Small intestine (tissue), 7 donors: ENCODE measurements at regions not wholly inside any gene's neighbourhood (a gene's known extent, or its start where the extent isn't known, plus 50 kb on each side); places are given as distances from the start of the nearest gene placed in this dataset.

Experiments
- DNase-seq, 2 donors: peaks; one replicate each; pipeline versions ENCODE4 v3.0.0 to v3.0.0-alpha.2; 2013
- FAIRE-seq: peaks from 2 replicates; lab custom pipeline; 2012; peaks lifted over from hg19 to GRCh38; lab: Jason Lieb, UNC
- H3K27ac ChIP-seq, 3 donors: one replicate each; pipeline ENCODE4 v1.5.1; 2013; ENCODE audit warnings: low read length in 2 of 3, mild to moderate bottlenecking in 2 of 3, control low read depth in 1 of 3, inconsistent platforms in 1 of 3, low read depth in 1 of 3, moderate library complexity in 1 of 3
- H3K27me3 ChIP-seq, 3 donors: one replicate each; pipeline ENCODE4 v1.6.1; 2013; ENCODE audit warnings: low read length in 3 of 3, inconsistent platforms in 1 of 3; ENCODE audit not compliant: control insufficient read depth in 3 of 3, insufficient read depth in 3 of 3
- H3K36me3 ChIP-seq, 3 donors: one replicate each; pipeline ENCODE4 v1.6.1; 2013; ENCODE audit warnings: low read length in 3 of 3, inconsistent platforms in 1 of 3, low read depth in 1 of 3, mild to moderate bottlenecking in 1 of 3, moderate library complexity in 1 of 3; ENCODE audit not compliant: control insufficient read depth in 3 of 3, insufficient read depth in 2 of 3
- H3K4me1 ChIP-seq, 3 donors: one replicate each; pipeline ENCODE4 v1.6.1; 2013; ENCODE audit warnings: low read length in 2 of 3, inconsistent platforms in 1 of 3, low read depth in 1 of 3, mild to moderate bottlenecking in 1 of 3, moderate library complexity in 1 of 3; ENCODE audit not compliant: control insufficient read depth in 3 of 3, insufficient read depth in 2 of 3
- H3K4me3 ChIP-seq, 3 donors: one replicate each; pipeline ENCODE4 v1.5.1; 2013; ENCODE audit warnings: low read length in 3 of 3, control low read depth in 1 of 3, inconsistent platforms in 1 of 3, low read depth in 1 of 3, mild to moderate bottlenecking in 1 of 3, moderate library complexity in 1 of 3
- H3K9me3 ChIP-seq, 2 donors: one replicate each; pipeline ENCODE4 v1.6.1; 2013; ENCODE audit warnings: low read depth in 1 of 2, low read length in 1 of 2; ENCODE audit not compliant: control insufficient read depth in 2 of 2, insufficient read depth in 1 of 2
- WGBS, 3 donors: extraction: QIAGEN DNeasy Blood & Tissue Kit; methylation state at CpG; one replicate each; pipeline ENCODE4 v1.1.7; 2013; 5-methylcytosine and 5-hydroxymethylcytosine counted together
- donor health status: healthy with polysubstance abuse.
- donor health status: control.
- donor health status: control.
- donor health status: Bipolar disorder and iron deficiency.
- donor health status: healthy.

DNA sequence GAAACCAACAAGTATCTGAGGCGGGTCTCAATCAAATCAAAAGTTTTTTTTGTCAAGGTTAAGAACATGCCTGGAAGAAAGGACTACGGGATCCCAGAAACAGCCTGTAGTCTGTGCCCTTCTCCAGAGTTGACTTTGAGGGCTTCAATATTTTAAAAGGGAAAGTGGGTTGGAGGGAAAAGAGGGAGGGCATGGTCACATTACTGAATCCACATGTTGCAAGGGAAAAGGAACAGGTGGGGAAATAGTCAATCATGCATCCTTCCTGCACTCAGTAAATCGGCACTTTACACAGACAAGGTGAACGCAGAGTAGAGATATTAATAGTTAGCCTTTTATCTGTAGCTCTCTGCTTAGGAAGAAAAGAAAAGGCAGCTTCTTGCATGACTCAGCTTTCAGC, 808.5 kb downstream of the UQCRFS1 start:
- Histone ChIP-seq H3K27me3 (peaks cover 0 to 4% (median 0%) of the 10 kb centered on the region in 3 donors), H3K4me3 (no peak overlapping the region), H3K9me3 (no peaks in the 10 kb centered on the region), H3K4me1 (no peaks in the 10 kb centered on the region), H3K36me3 (no peaks in the 10 kb centered on the region), H3K27ac (no peak overlapping the region)
- FAIRE-seq (no peak), DNase-seq (no peak)
- 68 to 72% (median 71%) methylated on average over 4 of the region's 4 CpGs for WGBS, 3 donors

DNA sequence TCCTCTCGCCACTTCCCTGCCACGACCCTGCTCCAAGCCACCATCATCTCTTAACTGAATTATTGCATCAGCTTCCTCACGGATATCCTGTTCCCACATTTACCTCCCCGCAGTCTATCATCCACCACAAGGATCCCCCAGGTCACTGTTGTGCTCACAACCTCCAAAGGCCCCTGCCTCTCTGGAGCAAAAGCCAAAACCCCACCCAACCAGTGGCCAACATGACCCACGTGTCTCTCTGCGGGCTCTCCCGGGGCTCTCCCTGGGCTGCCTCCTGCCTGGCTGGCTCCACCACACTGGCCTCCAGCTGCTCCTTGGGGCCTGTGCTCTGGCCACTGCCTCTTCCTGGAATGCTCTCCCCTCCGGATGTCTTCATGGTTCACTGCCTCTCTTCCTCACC, 809.3 kb downstream of the UQCRFS1 start:
- Histone ChIP-seq H3K4me1 (no peaks in the 10 kb centered on the region), H3K36me3 (no peaks in the 10 kb centered on the region), H3K4me3 (no peak overlapping the region), H3K9me3 (no peaks in the 10 kb centered on the region), H3K27ac (no peak overlapping the region), H3K27me3 (peaks cover 0 to 4% (median 0%) of the 10 kb centered on the region in 3 donors)
- FAIRE-seq (no peak), DNase-seq (no peak)
- WGBS, 3 donors, result 73 to 76% (median 74%) methylated on average over 8 of the region's 8 CpGs

DNA sequence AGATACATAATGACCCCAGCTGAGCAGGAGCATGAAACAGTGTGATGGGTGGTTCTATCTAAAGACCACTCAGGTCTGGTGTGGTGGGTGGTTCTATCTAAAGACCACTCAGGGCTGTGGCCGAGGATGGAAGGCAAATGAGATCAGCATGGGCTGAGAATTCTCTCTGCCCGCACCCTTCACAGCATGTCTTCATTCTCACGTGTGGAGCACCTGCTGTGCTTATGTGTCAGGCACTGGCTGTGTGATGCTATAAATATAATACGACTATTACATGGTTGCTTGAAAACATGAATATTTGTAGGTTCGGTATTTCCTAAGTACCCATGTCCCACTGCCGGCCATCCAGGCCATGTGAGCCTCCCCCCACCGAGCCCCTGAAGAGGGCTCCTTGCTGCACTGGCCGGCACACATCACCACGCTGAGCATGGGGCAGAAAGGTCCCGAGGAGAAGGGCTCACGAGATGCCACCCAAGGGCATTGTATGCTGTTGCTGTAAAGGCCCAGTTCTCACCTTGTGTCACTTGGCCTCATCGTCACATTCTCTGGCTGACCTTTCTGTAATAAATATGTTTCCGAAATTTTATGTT, 810.2 kb downstream of the UQCRFS1 start:
- Histone ChIP-seq H3K36me3 (no peaks in the 10 kb centered on the region), H3K27me3 (peaks cover 0 to 4% (median 0%) of the 10 kb centered on the region in 3 donors), H3K9me3 (no peaks in the 10 kb centered on the region), H3K27ac (no peak overlapping the region), H3K4me3 (no peak overlapping the region), H3K4me1 (no peaks in the 10 kb centered on the region)
- WGBS, 3 donors, result 66 to 81% (median 78%) methylated on average over 13 of the region's 13 CpGs
- FAIRE-seq (no peak), DNase-seq (no peak)

DNA sequence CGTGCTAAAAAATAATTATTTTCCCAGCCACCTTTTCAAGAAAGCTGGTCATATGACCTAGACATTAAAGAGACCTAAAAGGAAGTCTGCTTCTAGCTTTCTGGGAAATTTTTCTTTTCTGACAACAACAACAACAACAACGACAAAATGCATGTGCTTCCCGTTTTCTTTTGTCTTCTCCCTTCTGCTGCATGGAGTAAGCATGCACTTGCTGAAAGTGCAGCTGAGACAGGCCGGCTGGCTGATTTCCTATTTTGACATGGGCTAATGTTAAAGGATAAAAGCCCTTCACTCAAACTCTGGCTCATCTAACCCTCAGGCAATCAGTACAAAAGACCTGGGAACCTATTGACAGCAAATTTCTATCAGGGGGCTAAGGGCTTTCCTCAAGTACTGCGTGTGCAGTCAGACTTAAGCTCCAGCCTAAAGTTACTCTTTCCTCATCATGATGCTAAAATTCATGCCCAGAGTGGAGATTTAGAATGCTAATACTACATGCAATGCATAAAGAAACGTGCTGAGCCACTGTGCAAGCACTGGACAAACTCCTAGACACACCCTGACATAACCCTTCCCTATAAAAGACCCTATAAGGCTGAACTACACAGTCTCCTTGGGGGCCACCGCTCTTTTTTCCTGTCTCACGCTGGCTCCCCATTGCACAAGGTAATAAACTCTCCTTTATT, 811.1 kb downstream of the UQCRFS1 start:
- 65 to 73% (median 67%) methylated on average over 8 of the region's 8 CpGs for WGBS, 3 donors
- no peaks in the 10 kb centered on the region for H3K4me1 ChIP-seq
- no peak overlapping the region for H3K27ac ChIP-seq
- no peak for FAIRE-seq
- peaks cover 0 to 4% (median 0%) of the 10 kb centered on the region in 3 donors for H3K27me3 ChIP-seq
- no peak overlapping the region for H3K4me3 ChIP-seq
- DNase-seq, result no peak
- H3K36me3 ChIP-seq, result no peaks in the 10 kb centered on the region
- H3K9me3 ChIP-seq, result no peaks in the 10 kb centered on the region

DNA sequence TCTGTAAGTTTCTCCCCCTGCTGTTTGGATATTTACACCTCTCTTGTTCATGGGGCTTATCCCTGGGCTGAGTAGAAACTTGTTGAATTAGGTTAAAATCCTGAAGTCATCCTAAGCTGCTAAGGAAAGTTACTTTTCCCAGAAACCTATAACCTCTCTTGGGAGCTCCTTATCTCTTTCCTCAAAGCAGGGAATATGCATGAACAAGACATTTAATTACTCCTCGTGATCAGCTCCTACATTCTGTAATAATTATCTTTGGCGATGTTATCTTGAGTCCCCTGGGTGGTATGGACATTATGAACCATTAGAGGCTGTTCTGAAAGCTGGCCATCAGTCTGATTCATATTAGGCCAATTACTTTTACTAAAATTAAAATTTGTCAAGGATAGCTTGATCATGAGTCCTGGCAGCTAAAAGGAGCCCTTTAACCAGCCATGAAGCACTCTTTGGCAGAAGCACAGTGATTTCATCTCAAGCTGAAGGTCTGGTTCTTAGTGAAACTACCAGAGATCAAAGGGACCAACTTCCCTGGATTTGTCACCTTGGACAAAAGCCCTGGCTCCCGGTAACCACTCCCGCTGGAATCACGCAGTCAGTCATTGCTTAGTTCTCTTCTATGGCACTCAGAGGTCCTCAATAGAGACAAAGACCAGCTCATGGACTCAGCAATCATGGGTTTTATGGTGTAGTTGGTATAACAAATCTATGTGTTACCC, 811.8 kb downstream of the UQCRFS1 start:
- H3K4me3 ChIP-seq, result no peak overlapping the region
- DNase-seq, result no peak
- no peaks in the 10 kb centered on the region for H3K4me1 ChIP-seq
- H3K27ac ChIP-seq, result no peak overlapping the region
- 64 to 75% (median 73%) methylated on average over 5 of the region's 5 CpGs for WGBS, 3 donors
- peaks cover 0 to 4% (median 0%) of the 10 kb centered on the region in 3 donors for H3K27me3 ChIP-seq
- no peaks in the 10 kb centered on the region for H3K36me3 ChIP-seq
- no peak for FAIRE-seq
- no peaks in the 10 kb centered on the region for H3K9me3 ChIP-seq

DNA sequence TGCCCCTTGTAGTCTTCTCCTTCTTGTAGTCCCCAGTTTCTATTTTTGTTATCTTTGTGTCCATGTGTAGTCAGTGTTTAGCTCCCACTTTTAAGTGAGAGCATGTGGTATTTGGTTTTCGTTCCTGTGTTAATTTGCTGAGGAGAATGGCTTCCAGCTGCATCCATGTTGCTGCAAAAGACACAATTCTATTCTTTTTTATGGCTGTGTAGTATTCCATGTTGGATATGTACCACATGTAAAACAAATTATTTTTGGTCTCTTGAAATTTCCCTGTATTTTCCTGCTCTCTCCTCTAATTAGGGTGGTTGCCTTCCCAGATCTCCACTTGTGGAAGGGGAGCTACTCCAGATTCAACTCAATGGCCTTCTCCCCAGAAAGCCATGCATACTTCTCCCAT, 813.8 kb downstream of the UQCRFS1 start:
- Histone ChIP-seq H3K27me3 (peaks cover 0 to 3% (median 0%) of the 10 kb centered on the region in 3 donors), H3K27ac (no peak overlapping the region), H3K9me3 (no peaks in the 10 kb centered on the region), H3K4me1 (no peaks in the 10 kb centered on the region), H3K36me3 (no peaks in the 10 kb centered on the region), H3K4me3 (no peak overlapping the region)
- FAIRE-seq, result no peak
- WGBS, 3 donors, result 81 to 96% (median 86%) methylated on average over 1 of the region's 1 CpG
- no peak for DNase-seq

DNA sequence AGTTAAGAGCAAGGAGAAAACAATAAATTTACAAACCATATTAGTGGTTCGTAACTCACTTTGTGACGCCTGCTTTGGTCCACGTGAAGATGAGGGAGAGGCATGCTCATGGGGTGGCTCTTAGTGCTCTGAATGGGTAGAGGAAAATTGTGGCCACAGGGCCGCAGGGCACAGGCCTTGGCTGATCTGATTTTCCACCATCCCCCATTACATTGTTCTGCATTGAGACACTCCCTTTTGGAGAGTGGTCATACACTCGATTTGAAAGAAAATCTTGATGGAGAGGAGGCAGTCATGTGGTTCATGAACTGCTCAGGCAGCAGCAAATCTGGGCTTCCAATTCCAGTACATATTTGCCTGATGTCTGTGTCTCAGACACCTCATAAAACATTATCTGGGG, 815.2 kb downstream of the UQCRFS1 start:
- H3K4me3 ChIP-seq, result no peak overlapping the region
- H3K4me1 ChIP-seq, result no peaks in the 10 kb centered on the region
- H3K27me3 ChIP-seq, result peaks cover 0 to 3% (median 0%) of the 10 kb centered on the region in 3 donors
- WGBS, 3 donors, result 81 to 84% (median 83%) methylated on average over 5 of the region's 5 CpGs
- no peak overlapping the region for H3K27ac ChIP-seq
- DNase-seq, result no peak
- no peaks in the 10 kb centered on the region for H3K36me3 ChIP-seq
- FAIRE-seq, result no peak
- H3K9me3 ChIP-seq, result no peaks in the 10 kb centered on the region

DNA sequence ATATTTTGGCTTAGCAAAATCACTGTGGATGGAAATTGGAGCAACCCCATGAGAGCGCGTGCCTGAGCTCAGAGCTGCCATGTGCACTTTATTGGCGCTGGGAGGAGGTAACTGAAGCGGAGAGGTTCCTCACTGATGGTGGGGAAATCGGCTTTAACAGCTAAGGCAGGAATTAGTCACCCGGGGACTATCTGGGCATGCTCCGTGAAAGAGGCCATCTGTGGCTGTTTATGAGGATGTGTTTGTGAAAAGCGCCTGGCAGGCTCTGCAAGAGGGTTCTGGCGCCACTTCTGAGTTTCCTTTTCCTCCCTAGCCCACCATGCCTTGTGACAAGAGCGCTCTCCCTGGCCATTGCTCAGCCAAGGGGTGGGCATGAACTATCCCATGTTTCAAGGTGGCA, 815.6 kb downstream of the UQCRFS1 start:
- peaks cover 0 to 3% (median 0%) of the 10 kb centered on the region in 3 donors for H3K27me3 ChIP-seq
- H3K36me3 ChIP-seq, result no peaks in the 10 kb centered on the region
- no peak for FAIRE-seq
- no peak for DNase-seq
- H3K4me1 ChIP-seq, result no peaks in the 10 kb centered on the region
- H3K27ac ChIP-seq, result no peak overlapping the region
- no peak overlapping the region for H3K4me3 ChIP-seq
- WGBS, 3 donors, result 76 to 87% (median 77%) methylated on average over 10 of the region's 10 CpGs
- H3K9me3 ChIP-seq, result no peaks in the 10 kb centered on the region
